ENCODE measurements at regions not wholly inside any gene's neighbourhood (a gene's known extent, or its start where the extent isn't known, plus 50 kb on each side); places are given as distances from the start of the nearest gene placed in this dataset.

DNA sequence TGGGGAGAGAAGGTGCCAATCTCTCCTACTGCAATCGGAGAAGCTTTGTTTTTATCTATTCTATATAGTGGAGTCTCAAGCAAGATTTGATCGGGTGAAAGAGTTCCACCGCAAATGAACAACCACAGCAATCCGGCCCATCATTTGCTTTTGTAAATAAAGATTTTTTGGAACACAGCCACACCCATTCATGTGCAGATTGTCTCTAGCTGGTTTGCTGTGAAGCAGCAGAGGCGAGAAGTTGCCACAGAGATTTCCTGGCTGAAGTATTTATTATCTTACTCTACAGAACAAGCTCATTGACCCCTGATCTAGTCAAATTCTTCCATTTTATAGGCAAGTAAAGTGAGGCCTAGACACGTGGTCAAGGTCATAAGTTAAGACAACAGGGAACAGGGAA lies 195.5 kb upstream of the TNRC6C start:
- H3K36me3 ChIP-seq, result no peaks in the 10 kb centered on the region
- TF ChIP-seq, protein P1, sequence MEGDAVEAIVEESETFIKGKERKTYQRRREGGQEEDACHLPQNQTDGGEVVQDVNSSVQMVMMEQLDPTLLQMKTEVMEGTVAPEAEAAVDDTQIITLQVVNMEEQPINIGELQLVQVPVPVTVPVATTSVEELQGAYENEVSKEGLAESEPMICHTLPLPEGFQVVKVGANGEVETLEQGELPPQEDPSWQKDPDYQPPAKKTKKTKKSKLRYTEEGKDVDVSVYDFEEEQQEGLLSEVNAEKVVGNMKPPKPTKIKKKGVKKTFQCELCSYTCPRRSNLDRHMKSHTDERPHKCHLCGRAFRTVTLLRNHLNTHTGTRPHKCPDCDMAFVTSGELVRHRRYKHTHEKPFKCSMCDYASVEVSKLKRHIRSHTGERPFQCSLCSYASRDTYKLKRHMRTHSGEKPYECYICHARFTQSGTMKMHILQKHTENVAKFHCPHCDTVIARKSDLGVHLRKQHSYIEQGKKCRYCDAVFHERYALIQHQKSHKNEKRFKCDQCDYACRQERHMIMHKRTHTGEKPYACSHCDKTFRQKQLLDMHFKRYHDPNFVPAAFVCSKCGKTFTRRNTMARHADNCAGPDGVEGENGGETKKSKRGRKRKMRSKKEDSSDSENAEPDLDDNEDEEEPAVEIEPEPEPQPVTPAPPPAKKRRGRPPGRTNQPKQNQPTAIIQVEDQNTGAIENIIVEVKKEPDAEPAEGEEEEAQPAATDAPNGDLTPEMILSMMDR (IDR thresholded peaks at IDR 0.05), result no peak
- H3K9me3 ChIP-seq, result no peaks in the 10 kb centered on the region
- H3K27ac ChIP-seq, result no peak overlapping the region
- ATAC-seq (no peak), DNase-seq (no peak)
- no peaks in the 10 kb centered on the region for H3K4me1 ChIP-seq
- no peaks in the 10 kb centered on the region for H3K27me3 ChIP-seq
- H3K4me3 ChIP-seq, result no peak overlapping the region
- 80 to 82% methylated on average over 6 of the region's 6 CpGs for WGBS, 2 donors
- intact Hi-C loops (cut with DNase I), result no loop called here

DNA sequence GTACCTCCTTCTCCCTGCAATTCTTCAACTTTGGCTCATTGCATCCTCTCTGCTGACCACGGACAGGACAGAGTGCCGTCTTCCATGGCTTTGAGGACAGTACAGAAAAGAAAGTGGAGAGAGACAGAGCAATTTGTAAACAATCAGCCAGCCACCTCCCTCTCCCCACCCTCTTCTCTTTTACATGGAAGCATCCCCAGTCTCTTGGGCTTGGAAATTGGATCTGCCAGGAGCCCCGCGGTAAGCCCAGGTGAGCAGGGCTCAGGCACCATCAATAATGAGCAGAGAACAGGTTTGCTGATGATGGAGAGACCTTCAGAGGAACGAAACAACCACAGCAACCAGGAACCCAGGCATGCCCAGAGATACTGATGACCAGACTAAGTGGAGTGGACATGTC lies 194.9 kb upstream of the TNRC6C start:
- H3K4me3 ChIP-seq, result no peak overlapping the region
- TF ChIP-seq, protein P1 (IDR thresholded peaks at IDR 0.05), result no peak
- H3K4me1 ChIP-seq, result no peaks in the 10 kb centered on the region
- H3K27ac ChIP-seq, result no peak overlapping the region
- DNase-seq (no peak), ATAC-seq (no peak)
- H3K36me3 ChIP-seq, result no peaks in the 10 kb centered on the region
- intact Hi-C loops (cut with DNase I), result no loop called here
- 60 to 68% methylated on average over 5 of the region's 5 CpGs for WGBS, 2 donors
- H3K27me3 ChIP-seq, result no peaks in the 10 kb centered on the region
- H3K9me3 ChIP-seq, result no peaks in the 10 kb centered on the region

DNA sequence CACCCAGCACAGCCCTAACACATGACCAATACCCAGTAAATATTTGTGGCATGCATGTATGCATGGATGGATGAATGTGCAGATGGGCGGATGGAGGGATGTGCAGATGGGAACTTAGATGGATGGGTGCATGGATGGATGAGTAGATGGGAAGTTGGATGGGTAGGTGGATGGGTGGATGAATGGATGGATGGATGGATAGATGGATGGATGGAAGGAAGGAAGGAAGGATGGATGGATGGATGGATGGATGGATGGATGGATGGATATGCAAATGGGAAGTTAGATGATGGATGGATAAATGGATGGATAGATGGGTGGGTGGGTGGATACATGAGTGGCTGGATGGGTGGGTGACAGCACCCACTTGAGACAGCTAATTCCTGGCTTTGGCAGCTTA lies 193.2 kb upstream of the TNRC6C start:
- ATAC-seq (no peak), DNase-seq (no peak)
- no peaks in the 10 kb centered on the region for H3K4me1 ChIP-seq
- intact Hi-C loops (cut with DNase I), result no loop called here
- WGBS, 2 donors, result 98 to 100% methylated on average over 1 of the region's 1 CpG
- TF ChIP-seq, protein P1 (IDR thresholded peaks at IDR 0.05), result no peak
- H3K27ac ChIP-seq, result no peak overlapping the region
- H3K27me3 ChIP-seq, result no peaks in the 10 kb centered on the region
- H3K9me3 ChIP-seq, result no peaks in the 10 kb centered on the region
- no peak overlapping the region for H3K4me3 ChIP-seq
- H3K36me3 ChIP-seq, result no peaks in the 10 kb centered on the region

DNA sequence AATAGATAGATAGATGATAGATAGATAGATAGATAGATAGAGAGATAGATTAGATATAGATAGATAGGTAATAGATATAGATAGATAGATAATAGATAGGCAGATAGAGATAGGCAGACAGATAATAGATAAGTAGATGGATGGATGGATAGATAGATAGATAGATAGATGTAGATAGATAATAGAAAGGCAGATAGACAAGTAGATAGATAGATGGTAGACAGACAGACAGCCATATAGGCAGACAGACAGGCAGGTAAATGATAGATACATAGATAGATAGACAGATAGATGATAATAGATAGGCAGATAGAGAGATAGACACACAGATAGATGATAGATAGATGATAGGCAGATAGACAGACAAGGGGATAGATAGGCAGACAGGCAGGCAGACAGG lies 191.4 kb upstream of the TNRC6C start:
- intact Hi-C loops (cut with DNase I), result no loop called here
- Histone ChIP-seq H3K4me1 (peaks cover 0 to 5% (median 2%) of the 10 kb centered on the region in 9 donors), H3K27me3 (no peaks in the 10 kb centered on the region), H3K4me3 (no peak overlapping the region), H3K27ac (no peak overlapping the region), H3K36me3 (no peaks in the 10 kb centered on the region), H3K9me3 (no peaks in the 10 kb centered on the region)
- TF ChIP-seq, protein P1 (IDR thresholded peaks at IDR 0.05), result no peak
- ATAC-seq (no peak), DNase-seq (no peak)
